ENCODE measurements at regions not wholly inside any gene's neighbourhood (a gene's known extent, or its start where the extent isn't known, plus 50 kb on each side); places are given as distances from the start of the nearest gene placed in this dataset.

DNA sequence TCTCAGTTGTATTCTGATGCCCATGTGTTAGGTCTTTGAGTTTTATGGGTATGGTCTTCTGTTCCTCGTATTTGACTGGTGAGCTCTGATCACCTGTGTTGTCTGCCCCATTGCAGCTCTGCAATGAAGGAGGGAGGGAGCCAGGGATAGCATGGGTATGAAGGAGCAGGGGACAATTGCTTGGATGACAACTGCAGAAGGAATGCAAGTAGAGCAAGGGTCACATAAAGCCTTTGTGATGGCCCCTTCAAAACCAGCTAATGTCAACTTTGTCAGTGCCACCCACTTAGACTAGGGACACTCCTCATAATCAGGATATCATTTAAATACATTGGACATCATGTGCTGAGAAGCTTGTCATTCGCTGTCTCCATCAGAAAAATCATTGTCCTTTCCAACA lies 152.7 kb upstream of the MAF start:
- 78 to 98% (median 89%) methylated on average over 2 of the region's 2 CpGs for WGBS, 3 donors
- Histone ChIP-seq H3K4me3 (no peak overlapping the region), H3K27ac (no peak overlapping the region), H3K9me3 (no peaks in the 10 kb centered on the region), H3K36me3 (ENCODE audit: insufficient read depth in 1 of 2, low read depth in 1 of 2) (no peaks in the 10 kb centered on the region), H3K4me1 (no peaks in the 10 kb centered on the region), H3K27me3 (ENCODE audit: insufficient read depth in 3 of 3, low read length in 2 of 3) (peaks cover 0 to 3% (median 1%) of the 10 kb centered on the region in 3 donors)
- intact Hi-C loops (cut with DNase I) = no loop called here
- ATAC-seq (no peak), DNase-seq (no peak)
- TF ChIP-seq, protein P1, sequence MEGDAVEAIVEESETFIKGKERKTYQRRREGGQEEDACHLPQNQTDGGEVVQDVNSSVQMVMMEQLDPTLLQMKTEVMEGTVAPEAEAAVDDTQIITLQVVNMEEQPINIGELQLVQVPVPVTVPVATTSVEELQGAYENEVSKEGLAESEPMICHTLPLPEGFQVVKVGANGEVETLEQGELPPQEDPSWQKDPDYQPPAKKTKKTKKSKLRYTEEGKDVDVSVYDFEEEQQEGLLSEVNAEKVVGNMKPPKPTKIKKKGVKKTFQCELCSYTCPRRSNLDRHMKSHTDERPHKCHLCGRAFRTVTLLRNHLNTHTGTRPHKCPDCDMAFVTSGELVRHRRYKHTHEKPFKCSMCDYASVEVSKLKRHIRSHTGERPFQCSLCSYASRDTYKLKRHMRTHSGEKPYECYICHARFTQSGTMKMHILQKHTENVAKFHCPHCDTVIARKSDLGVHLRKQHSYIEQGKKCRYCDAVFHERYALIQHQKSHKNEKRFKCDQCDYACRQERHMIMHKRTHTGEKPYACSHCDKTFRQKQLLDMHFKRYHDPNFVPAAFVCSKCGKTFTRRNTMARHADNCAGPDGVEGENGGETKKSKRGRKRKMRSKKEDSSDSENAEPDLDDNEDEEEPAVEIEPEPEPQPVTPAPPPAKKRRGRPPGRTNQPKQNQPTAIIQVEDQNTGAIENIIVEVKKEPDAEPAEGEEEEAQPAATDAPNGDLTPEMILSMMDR (IDR thresholded peaks at IDR 0.05) = no peak

DNA sequence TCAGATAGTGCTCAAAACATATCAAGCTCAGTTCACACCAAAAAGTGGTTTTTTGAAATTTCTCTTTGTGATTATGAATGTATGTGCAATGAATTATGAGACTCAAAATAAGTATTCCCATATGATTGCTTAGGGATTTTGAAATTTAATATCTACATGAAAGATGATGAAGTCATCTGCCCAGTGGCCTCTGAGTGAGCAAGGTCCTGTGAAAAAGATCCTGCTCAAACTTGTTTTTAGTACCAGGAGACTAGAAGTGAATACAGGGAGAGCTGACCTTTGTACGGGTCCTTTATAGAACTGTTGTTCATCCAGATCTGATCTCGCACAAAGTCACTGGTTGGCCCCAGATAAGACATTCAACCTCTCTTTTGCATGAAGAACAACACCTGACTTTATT lies 151.9 kb upstream of the MAF start:
- Histone ChIP-seq H3K4me1 (no peaks in the 10 kb centered on the region), H3K27ac (no peak overlapping the region), H3K4me3 (no peak overlapping the region), H3K27me3 (ENCODE audit: insufficient read depth in 3 of 3, low read length in 2 of 3) (peaks cover 0 to 3% (median 1%) of the 10 kb centered on the region in 3 donors), H3K36me3 (ENCODE audit: insufficient read depth in 1 of 2, low read depth in 1 of 2) (no peaks in the 10 kb centered on the region), H3K9me3 (no peaks in the 10 kb centered on the region)
- intact Hi-C loops (cut with DNase I) = no loop called here
- DNase-seq (no peak), ATAC-seq (no peak)
- TF ChIP-seq, protein P1 (IDR thresholded peaks at IDR 0.05) = no peak
- WGBS, 3 donors = 78 to 90% (median 88%) methylated on average over 2 of the region's 2 CpGs

DNA sequence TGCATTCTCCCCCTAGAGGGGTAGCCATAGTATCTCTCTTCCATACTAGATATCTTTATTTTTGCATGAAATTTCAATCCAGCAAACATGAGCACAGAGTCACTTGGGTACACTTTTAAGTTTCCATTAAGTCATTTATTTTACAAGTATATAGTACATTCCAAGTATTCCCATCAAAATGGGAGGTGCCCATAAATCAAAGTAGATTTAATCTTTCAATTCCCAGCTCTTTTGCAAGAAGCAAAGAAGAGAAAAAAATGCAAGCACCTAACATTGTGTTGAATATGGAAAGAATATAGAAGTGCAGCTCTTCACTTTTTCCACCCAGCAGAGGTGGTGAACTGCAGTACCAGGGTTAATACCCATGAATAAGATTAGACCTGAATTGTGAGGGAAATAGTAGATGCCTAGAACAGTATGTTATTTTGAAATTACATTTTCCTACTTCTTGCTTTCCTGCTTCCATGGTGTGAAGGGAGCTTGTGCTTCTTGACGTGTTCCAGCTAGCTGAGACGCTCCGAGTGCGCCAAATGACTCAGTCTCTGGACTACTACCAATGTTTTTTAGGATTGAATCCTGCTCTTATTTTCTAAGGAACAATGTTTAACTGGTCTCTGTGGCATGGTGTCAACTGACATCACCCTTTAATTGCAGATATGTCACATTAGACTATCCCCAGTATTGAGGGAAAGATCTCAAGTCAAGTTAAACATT lies 151.1 kb upstream of the MAF start:
- peaks cover 0 to 3% (median 1%) of the 10 kb centered on the region in 3 donors for H3K27me3 ChIP-seq (ENCODE audit: insufficient read depth in 3 of 3, low read length in 2 of 3)
- no peak overlapping the region for H3K27ac ChIP-seq
- TF ChIP-seq, protein P1 (IDR thresholded peaks at IDR 0.05) = no peak
- ATAC-seq (no peak), DNase-seq (peak in 1 of 2 donors; percentile 59)
- no peak overlapping the region for H3K4me3 ChIP-seq
- H3K36me3 ChIP-seq (ENCODE audit: insufficient read depth in 1 of 2, low read depth in 1 of 2) = no peaks in the 10 kb centered on the region
- intact Hi-C loops (cut with DNase I) = no loop called here
- no peaks in the 10 kb centered on the region for H3K4me1 ChIP-seq
- 24 to 50% (median 25%) methylated on average over 4 of the region's 4 CpGs for WGBS, 3 donors
- no peaks in the 10 kb centered on the region for H3K9me3 ChIP-seq

DNA sequence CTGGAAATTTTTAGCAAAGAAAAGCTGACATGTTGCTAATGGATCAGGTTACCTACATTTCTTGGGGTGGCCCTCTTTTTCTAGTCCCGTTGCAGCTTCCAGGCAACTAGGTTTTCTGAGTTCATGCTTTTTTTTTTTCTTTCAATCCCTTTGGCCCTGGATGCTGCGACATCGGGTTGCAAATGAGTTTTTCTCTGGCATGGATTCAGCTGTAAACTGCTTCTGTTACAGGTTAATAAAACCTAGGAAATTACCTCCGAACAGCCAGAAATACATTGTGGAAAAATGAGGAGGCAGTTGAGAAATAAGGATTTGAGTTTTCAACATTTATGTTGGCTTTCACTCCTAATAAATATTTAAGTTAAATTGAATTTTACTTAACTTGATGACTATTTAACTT lies 149.8 kb upstream of the MAF start:
- intact Hi-C loops (cut with DNase I) = no loop called here
- WGBS, 3 donors = 65 to 69% (median 66%) methylated on average over 4 of the region's 4 CpGs

More for the DNA sequence above, 149.8 kb upstream of the MAF start:
- Histone ChIP-seq H3K36me3 (ENCODE audit: insufficient read depth in 1 of 2, low read depth in 1 of 2) (no peaks in the 10 kb centered on the region), H3K4me1 (no peaks in the 10 kb centered on the region), H3K27me3 (ENCODE audit: insufficient read depth in 3 of 3, low read length in 2 of 3) (peaks cover 0 to 3% (median 1%) of the 10 kb centered on the region in 3 donors), H3K9me3 (no peaks in the 10 kb centered on the region), H3K4me3 (no peak overlapping the region), H3K27ac (no peak overlapping the region)
- TF ChIP-seq, protein P1 (IDR thresholded peaks at IDR 0.05) = no peak
- ATAC-seq (no peak), DNase-seq (no peak)
